ENCODE measurements at regions not wholly inside any gene's neighbourhood (a gene's known extent, or its start where the extent isn't known, plus 50 kb on each side); places are given as distances from the start of the nearest gene placed in this dataset.
"Not testable (repeated sequence)": the region's sequence is repeated elsewhere in the genome, so short reads cannot be mapped to it uniquely, and the experiment has no call there.

DNA sequence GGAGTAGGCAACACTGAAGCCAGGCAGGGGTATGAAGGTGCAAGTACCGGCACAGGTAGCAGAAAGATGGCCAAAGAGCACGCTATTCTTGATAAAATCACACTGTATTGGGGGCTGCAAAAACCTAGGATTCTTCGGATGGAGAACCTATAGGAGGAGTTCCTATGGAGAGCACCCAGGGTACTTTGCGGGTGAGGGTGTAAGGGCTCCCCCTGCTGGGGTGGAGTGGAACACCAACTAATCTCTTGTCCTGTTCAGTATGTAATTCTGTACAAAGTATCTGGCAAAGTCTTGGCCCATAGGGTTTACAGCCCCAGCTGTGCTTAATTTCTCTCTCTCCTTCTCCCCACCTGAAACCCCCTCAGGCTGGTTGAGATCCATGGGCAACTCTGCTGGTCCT, 393.1 kb upstream of the ASIC2 start:
- intact Hi-C loops (cut with micrococcal nuclease): no loop called here

DNA sequence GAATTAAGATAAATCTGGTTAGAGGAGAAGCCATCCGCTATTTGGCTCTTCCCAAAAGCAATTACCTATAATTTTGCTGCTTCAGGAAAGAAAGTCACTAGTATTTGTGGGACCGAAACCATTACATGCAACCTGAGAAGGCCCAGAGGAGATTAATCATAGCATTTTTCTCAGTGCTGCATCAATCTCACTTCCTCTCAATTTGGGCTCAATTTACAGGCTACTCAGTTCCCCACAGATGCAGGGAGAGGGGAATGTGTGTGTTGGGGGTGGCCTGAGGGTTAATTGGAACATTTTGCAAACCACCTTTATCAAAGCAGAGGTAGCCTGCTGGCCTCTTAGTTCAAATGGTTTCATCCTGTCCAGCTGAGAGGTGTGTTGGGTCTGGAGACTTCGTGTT, 394.7 kb upstream of the ASIC2 start:
- intact Hi-C loops (cut with micrococcal nuclease): no loop called here

DNA sequence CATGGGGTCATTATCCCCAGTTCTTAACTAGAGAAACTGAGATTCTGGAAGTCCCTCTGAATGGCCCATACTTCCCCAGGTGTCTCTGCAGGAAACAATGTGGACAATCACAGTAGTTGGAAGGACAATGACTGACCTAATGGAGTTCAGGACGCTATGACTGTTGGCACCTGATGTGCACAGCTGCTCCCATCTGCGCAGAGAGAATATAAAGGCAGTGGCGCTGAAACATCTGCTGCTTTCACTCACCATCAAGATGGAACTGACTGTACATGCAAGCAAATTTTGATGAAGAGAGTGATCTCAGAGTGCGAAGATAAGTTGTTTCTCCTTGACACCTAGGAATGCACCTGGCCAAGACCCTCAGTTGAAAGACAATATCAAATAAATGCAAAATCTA, 395.7 kb upstream of the ASIC2 start:
- intact Hi-C loops (cut with micrococcal nuclease): no loop called here

DNA sequence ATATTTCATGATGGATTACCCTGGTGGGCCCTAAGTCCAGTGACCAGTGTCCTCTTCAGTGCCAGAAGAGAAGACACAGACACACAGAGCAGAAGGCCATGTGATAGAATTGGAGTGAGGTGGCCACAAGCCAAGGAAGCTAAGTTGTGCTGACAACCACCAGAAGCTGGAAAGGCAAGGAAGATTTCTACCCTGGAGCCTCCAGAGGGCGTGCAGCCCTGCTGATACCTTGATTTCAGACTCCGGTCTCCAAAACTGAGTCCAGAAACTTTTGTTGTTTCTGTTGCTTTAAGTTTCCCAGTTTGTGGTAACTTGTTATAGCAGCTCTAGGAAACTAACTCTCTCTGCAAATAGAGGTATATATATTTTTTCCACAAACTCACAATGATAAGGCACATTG, 396.6 kb upstream of the ASIC2 start:
- intact Hi-C loops (cut with micrococcal nuclease): no loop called here

DNA sequence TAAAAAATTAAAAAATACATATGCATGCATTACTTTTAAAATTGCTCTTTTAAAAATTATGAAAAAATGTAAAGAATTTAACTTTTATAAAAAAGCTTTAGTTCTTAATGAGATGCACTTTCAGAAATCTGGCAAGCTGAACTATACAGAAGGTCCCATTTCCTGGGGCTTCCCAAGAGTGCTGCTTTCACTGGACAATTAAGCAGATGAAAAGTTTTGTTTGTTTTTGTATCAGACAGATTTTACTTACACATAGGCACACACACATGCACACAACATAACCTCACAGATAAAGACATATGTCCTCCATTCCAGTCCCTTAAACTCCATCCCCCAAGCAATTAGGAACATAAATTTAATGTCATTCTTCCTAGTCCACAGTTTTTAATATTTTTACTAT, 402.3 kb upstream of the ASIC2 start:
- intact Hi-C loops (cut with micrococcal nuclease): no loop called here

DNA sequence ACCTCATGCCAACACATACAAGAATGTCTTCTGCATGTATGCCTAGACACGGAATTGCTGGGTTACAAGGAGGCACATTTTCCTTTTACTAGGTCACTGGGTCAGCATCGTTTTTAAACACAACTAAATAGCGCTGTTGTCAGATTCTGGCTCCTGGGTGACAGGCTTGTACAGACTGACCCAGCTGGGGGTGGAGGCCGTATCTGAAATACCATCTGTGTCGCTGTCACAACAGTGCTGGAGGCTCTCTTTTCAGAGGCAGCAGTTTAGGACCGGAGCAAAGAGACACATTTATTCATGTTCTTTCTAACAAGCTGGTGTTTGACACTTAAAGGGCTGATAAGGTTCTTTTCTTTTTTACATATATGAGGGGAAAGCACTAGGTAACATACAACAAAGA, 403.0 kb upstream of the ASIC2 start:
- intact Hi-C loops (cut with micrococcal nuclease): no loop called here

DNA sequence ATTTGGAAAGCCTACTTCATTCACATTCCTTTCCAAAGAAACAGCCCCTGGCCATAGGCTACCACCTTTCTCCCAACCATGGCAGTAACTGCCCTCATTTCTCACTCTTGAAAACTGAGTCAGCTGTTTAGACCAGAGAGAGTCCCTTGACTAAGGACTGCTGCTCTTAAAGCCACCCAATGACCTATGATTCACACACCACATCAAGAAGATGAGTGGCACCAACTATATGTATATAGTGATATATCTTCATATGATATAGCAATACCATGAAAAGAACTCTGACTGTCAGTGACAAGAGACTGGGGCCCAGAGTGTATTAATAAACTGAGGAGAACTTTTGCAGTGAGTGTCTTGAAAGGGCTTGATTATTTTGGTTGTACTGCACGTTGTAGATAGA, 404.5 kb upstream of the ASIC2 start:
- intact Hi-C loops (cut with micrococcal nuclease): no loop called here

DNA sequence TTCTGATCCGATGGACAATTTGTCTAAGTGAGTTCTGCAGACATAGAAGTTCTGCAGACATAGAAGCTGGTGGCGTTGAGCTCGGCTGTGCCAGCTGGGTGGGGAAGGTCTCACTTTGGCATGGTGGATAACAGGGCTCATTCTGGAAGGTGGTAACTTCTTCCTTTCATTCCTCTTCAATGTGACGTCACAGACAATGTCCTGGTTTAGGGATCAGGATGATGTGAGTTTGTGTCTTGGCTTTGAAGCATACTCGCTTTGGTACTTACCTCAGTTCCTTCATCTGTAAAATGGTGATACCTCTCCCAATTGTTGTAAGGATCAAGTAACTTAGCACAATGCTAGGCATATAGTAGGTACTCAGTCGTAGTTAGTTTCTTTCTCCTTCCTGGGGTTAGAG, 408.8 kb upstream of the ASIC2 start:
- intact Hi-C loops (cut with micrococcal nuclease): no loop called here

DNA sequence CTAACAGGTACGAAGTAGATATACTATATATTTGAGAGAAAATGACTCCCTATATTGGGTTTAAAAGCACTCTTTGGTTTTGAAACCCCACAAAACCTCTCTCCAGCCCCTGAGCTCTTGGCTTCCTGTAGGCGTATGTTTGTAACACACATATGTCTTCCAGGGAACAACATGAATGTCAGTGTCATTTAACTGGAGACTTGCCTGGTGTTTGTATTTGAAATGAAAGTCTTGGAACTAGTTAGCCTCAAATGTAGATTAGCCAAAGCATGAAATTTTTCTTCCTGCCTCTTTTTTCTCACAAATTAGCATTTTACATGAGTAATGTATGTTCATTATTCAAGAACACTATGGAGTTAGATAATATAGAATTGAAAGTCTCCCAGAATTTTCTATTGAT, 411.8 kb upstream of the ASIC2 start:
- intact Hi-C loops (cut with micrococcal nuclease): no loop called here

DNA sequence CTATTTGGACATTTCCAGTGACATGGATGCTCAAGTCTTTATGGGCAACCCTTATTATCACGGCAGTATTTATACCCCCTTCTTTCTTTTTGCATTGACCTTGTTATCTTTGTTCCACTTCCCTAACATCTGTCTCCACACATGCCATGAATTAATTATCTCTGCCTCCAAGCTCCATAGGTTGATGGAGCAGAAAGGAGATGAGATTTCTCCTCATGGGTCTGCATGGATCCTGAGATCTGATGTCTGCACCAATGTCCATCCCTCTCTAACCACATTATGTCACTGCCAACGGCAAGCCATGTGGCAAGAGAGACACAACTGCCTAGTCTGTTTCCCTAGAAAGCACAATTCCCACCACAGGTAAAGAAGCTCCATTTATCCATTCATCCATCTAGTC, 416.8 kb upstream of the ASIC2 start:
- intact Hi-C loops (cut with micrococcal nuclease): no loop called here

DNA sequence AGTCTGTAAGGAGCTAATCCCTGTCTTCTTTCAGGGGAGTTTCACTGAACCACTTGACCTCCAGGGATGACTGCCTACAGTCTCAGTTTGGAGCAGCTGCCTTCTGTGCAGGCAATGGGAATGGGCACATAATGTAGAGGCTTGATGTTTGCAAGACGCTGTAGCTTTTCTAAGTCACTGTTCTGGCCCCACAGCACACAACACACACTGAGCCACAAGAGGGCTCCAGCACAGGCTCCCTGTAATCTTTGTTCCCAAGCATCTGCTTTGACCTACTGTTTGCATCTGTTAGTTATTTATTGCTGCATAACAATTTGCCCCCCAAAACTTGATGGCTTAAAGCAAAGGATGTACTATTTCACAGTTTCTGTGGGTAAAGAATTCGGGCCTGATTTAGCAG, 419.0 kb upstream of the ASIC2 start:
- intact Hi-C loops (cut with micrococcal nuclease): no loop called here

DNA sequence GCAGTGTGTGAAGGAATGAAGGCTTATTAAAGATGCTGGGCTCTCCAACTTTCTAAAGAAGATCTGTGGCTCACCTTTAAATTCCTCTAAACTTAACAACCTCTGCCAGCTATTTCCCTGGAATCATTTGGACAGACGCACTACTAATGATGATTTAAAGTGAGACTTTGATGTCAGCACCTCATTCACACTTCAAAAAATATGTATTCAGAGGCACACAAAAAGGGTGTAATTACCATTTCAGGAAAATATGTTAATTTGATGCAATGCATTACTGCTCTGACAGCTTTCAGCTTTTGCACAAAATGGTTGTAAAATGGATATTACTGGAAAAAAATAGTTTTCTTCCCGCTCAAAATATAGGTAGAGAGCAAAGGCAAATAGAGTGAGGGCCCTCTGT, 423.9 kb upstream of the ASIC2 start:
- intact Hi-C loops (cut with micrococcal nuclease): no loop called here

DNA sequence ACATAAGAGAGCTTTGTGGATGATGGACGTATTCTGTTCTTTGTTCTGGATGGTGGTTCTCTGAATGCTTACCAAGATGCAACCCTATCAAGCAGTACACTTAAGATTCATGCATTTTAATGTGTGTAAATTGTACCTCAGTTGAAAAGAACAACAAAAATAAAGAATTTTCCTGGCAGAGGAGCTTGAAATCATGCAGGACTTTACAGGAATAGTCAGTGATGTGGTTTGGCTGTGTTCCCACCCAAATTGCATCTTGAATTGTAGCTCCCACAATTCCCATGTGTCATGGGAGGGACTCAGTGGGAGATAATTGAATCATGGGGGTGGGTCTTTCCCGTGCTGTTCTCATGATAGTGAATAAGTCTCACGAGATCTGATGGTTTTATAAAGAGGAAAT, 430.6 kb upstream of the ASIC2 start:
- intact Hi-C loops (cut with micrococcal nuclease): not testable (repeated sequence)

DNA sequence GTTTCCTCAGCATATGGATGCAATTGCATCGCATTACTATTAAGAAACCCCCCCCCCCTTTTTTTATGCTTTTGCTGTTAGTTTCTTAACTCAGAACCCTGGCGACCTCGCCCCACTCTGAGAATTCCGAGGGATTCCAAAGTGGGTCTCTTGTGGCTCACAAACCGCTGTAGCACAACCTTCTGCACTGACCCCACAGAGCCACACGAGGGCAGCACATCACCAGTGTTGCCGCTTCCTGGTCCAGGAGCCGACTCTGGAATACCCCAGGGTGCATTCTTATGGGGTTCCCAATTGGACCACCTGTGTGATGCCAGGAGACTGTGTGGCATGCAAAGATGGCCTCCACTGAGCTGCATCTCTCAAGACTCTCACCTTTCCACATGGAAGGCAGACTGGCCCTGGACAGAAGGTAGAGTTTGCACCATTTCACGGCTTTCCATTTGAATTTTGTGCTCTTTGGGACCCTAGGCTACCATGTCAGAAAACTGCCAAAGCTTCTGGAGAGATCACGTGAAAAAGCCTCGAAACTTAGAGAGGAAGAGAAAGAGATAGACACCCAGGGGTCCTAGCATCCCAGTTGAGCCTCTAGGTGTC, 432.7 kb upstream of the ASIC2 start:
- intact Hi-C loops (cut with micrococcal nuclease): loop anchor here (1.0 kb wide), 1 partner anchor 26 kb away; no protein-coding TSS in a partner anchor

DNA sequence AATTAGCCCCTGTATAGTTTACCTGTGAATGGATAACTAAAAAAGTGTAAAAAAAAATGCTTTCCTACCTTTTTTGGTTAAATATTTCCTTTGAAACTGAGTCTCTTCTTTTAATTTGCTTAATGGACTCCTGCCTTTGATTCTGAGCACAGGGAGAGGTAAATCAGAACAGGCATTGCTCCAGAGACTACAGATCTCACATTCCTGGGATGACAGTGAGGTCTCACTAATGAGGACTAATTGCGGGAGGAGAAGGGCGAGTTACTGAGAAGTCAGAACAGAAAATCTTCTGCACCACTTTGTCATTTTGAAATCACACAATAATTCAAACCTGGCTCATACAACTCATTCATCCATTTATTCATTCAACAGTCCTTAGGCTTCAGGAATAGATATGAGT, 437.0 kb upstream of the ASIC2 start:
- intact Hi-C loops (cut with micrococcal nuclease): no loop called here

DNA sequence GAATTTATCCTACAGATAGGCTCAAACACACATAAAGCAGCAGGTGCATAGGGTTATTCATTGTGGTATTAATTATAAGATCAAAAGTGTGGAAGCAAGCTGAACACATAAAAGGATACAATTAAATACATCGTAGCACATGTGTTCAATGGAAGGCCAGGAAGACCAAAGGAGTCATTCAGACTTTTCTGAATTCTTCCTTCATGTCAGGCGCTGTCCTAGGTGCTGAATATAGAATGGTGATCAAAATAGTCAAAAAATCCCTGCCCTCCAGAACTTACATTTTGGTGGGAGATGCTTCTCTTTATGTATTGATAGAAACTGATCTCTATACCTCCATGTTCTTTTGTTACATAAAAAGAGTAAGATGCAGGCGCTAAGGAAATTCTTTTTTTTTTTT, 439.0 kb upstream of the ASIC2 start:
- intact Hi-C loops (cut with micrococcal nuclease): no loop called here

DNA sequence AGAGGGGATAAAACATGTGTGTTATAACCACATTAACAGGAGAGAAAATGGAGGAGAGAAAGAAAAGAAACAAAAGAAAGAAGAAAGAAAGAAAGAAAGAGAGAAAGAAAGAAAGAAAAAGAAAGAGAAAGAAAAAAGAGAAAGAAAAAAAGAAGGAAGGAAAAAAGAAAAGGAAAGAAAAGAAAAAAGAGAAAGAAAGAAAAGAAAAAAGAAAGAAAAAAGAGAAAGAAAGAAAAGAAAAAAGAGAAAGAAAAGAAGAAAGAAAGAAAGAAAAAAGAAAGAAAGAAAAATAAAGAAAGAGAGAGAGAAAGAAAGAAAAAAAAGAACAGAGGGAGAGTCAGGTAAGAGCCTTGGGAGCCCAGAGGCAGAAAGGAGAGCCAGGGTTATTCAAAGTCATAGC, 446.6 kb upstream of the ASIC2 start:
- intact Hi-C loops (cut with micrococcal nuclease): no loop called here

DNA sequence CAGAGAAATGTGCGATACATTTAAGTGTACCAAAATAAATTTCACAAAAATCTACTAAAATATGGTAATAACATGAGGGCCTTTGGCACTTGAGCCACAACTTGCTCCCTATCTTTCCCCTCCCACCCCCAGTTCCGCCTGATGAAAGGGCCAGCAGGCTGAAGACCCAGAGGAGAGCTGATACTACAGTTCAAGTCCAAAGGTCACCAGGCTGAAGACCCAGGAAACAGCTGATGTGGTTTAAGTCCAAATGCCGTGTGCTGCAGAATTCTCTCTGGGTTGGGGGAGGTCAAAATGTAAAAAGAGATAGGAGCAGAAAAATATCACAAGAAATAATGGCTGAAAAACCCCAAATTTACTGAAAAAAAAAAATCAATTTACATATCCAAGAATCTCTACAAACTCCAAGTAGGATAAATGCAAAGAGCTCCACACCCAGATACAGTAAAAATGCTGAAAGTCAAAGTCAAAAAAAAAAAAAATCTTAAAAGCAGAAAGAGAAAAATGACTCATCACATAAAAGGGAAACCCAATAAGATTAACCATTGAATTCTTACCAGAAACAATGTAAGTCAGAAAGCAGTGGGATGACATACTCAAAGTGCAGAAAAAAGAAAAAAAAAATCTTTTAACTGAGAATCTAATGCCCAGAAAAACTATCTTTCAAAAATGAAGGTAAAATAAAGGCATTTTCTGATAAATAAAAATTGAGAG, 452.1 kb upstream of the ASIC2 start:
- intact Hi-C loops (cut with micrococcal nuclease): no loop called here

DNA sequence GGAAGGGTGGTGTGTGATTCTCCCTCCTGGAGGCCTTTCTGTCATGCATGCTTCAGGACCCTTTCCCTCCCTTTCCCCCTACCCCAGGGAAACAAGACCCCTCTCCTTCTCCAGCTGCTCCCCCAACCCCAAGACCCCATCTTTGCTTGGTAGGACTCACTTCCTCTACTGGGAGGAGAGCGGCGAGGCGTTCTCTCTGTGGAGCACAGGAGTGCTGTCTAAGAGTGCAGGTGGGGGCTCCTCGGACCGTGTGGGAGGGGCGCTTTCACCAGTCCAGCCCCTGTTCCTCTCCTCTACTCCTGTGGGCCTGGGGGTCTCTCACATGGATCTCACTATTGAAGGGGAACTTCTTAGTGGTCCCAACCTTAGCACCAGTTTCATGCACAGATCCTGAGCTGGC, 456.1 kb upstream of the ASIC2 start:
- intact Hi-C loops (cut with micrococcal nuclease): no loop called here

DNA sequence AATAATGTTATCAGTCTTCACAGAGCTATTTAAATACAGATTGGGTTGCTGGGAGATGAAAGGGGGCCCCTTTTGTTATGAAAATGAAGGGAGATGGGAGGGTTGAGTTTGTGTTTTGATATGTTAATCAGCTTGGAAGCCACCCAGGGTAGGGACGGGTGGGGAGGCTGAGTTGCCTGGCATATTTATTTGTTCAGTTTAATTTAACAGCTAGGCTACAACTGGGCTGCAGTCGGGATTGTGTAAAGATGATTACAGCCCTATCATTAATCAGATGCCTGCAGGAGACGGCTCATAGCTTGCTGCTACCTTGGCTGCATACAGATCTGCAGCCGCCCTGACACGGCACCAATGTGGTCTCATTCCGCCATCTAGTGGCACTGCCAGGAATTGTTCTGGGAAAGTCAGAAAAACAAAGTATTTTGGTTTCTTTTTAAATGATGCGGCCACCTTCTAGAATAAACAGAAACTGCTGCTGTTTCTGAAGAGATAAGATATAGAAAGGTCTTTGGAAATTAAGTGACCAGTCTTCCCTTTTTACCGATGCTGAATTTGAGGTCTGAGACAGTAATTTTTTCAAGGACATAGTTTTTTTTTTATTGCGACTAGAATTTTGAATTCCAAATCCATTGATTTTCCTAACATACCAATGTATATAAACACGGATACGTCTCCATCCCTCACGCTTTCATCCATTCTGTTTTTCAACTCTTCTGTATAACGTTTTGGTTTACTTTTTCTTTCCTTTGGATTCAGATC, 458.0 kb upstream of the ASIC2 start:
- intact Hi-C loops (cut with micrococcal nuclease): loop anchor here (1.0 to 10.0 kb wide), 4 partner anchors 26 to 968 kb away; no protein-coding TSS in a partner anchor

DNA sequence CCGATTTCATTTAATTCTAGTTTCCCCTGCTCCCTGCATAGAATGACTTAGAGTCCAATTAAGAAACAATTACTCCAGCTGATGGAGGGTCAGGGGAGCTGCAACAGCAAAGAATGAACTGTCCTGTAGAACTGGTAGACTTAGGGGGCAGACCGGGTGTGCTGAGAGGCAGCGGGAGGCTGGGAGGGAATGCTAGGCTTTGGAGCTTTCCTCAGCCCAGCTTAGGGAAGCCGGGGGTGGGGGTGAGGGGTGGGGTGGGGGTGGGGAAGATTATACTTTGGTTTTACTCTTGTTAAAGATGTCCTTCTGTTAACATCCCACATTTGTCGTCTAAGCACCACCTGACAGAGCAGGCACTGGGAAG, 458.6 kb upstream of the ASIC2 start:
- intact Hi-C loops (cut with micrococcal nuclease): loop anchor here (1.0 to 10.0 kb wide), 4 partner anchors 26 to 968 kb away; no protein-coding TSS in a partner anchor

DNA sequence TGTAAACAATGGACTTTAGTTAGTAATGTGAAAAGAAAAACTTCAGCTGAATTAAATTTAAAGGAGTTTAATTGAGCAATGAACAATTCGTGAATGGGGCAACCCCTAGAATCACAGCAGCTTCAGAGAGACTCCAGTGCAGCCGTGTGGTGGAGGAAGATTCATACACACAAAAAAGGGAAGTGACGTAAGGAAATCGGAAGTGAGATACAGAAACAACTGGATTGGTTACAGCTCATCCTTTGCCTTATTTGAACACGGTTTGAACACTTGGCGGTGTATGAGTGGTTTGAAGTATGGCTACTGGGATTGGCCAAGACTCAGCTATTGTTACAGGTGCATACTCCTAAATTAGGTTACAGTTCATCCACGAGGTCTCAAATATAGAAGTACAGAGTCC, 460.4 kb upstream of the ASIC2 start:
- intact Hi-C loops (cut with micrococcal nuclease): loop anchor here (10.0 kb wide), 1 partner anchor 229 kb away; no protein-coding TSS in a partner anchor

DNA sequence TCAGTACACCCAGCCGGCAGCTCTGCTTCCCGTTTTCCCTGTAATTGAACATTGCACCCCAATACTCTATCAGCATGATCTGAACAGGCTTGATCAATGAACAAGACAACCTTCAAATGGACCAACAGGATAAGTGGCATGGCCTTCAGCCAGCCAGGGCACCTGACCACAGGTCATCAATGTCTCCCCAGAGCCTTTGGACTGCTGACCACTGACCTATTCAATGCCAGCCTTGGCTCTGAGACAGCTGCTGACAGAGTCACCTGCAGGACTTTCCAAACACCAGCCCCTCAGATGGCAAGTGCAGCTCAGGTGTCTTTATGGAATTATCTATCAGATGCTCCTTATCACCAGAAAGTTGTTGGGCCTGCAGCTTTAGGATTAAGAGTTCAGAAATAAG, 462.9 kb upstream of the ASIC2 start:
- intact Hi-C loops (cut with micrococcal nuclease): loop anchor here (10.0 kb wide), 1 partner anchor 231 kb away; no protein-coding TSS in a partner anchor

Measured in T-helper 1 cell treated with Interleukin-12 subunit alpha and Interleukin-12 subunit beta and Interleukin-4 antibody, amounts not matched to agents 30 ng/mL and 1 ng/mL, for 36 hours (primary cell).